GM06990 (cell line): ENCODE measurements at regions not wholly inside any gene's neighbourhood (a gene's known extent, or its start where the extent isn't known, plus 50 kb on each side); places are given as distances from the start of the nearest gene placed in this dataset.

Experiments
- DNase-seq: peaks from one replicate; pipeline ENCODE4 v3.0.0-alpha.2; 2011; ENCODE audit not compliant: insufficient read length; ENCODE audit errors: extremely low read depth
- H3K27me3 ChIP-seq: replicated peaks from 2 replicates; pipeline ENCODE4 v1.6.0; 2011; ENCODE audit warnings: low read length; ENCODE audit not compliant: control insufficient read depth, insufficient read depth
- H3K36me3 ChIP-seq: 2 replicates; pipeline ENCODE4 v1.5.1; 2011; ENCODE audit warnings: low read length; ENCODE audit not compliant: control insufficient read depth, insufficient read depth
- H3K4me3 ChIP-seq: replicated peaks from 2 replicates; pipeline ENCODE4 v1.5.1; 2011; ENCODE audit warnings: low read depth, mild to moderate bottlenecking, control low read depth, low read length
- CTCF ChIP-seq: IDR thresholded peaks from 2 replicates; pipeline ENCODE4 v1.5.1; 2011; ENCODE audit warnings: low read length, control low read depth, mild to moderate bottlenecking, inconsistent platforms; ENCODE audit not compliant: insufficient read depth, poor library complexity, severe bottlenecking

DNA sequence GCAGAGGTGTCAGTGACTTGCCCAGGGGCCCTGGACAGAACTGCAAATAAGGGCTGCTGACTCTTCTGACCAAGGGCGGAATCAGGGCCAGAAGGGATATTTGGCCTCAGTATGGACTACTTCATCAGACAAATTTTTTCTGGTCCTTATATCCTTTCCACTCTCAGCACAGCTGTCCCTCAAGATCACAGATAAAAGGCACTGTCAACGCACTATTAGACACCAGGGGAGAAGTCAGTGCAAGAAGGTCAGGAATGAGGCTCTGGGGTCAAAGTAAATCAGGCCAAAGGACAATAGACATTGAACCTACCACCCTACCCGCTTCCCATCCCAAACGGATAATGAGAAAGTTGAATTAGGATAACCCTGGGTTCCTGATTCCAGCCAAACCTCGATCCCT lies 657.6 kb downstream of the UQCRFS1 start:
- Histone ChIP-seq H3K36me3 (no peaks in the 10 kb centered on the region), H3K27me3 (no peaks in the 10 kb centered on the region), H3K4me3 (no peak overlapping the region)
- DNase-seq: no peak
- no peak for TF ChIP-seq CTCF

DNA sequence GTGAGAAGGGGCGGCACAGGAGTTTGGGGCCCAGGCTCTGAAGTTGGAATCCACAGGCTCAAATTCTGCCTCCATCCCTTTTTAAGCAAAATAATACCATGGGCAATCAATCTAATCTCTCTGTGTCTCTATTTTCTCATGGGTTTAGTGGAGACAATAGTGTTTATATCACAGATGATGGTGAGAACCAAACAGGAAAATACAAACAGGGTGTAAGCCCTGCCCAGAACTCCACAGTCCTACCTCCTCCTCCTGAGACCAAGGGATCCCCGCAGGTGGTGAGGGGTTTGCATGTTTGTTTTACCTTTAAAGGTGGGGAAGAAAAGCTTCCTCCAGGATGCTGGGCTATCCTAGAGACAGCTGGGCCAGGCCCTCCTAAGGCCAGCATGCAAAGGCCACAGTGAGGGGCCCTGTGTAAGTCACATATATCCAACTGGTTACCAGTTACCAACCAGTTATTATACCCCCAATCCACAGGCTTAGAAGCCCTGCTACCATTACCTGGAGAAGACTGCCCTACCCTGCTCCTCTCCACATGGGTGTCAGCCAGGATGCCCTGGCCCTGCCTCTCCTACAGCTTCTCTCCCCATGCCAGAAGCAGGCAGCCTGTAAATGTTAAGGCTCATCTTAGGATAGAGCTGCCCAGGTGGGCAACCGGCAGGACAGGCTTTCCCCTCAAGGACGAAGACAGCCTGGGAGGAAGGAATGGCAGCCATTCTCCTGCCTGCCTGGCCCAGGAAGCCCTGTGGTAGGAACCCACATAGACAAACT lies 658.4 kb downstream of the UQCRFS1 start:
- H3K4me3 ChIP-seq: no peak overlapping the region
- no peaks in the 10 kb centered on the region for H3K36me3 ChIP-seq
- no peak for DNase-seq
- TF ChIP-seq CTCF: no peak
- no peaks in the 10 kb centered on the region for H3K27me3 ChIP-seq

GRCh38 chr19:28553764-28554163 lies 659.2 kb downstream of the UQCRFS1 start:
- TF ChIP-seq CTCF: no peak

GRCh38 chr19:28553005-28553404 lies 659.9 kb downstream of the UQCRFS1 start:
- H3K27me3 ChIP-seq: no peaks in the 10 kb centered on the region
- no peak for TF ChIP-seq CTCF
- H3K4me3 ChIP-seq: no peak overlapping the region
- no peak for DNase-seq
- no peaks in the 10 kb centered on the region for H3K36me3 ChIP-seq

More at GRCh38 chr19:28553764-28554163, 659.2 kb downstream of the UQCRFS1 start:
- no peaks in the 10 kb centered on the region for H3K36me3 ChIP-seq
- DNase-seq: no peak
- H3K27me3 ChIP-seq: no peaks in the 10 kb centered on the region
- H3K4me3 ChIP-seq: no peak overlapping the region

GRCh38 chr19:28549680-28550277 lies 663.2 kb downstream of the UQCRFS1 start:
- Histone ChIP-seq H3K4me3 (no peak overlapping the region), H3K36me3 (no peaks in the 10 kb centered on the region), H3K27me3 (no peaks in the 10 kb centered on the region)
- TF ChIP-seq CTCF: no peak
- no peak for DNase-seq
